ENCODE measurements at regions not wholly inside any gene's neighbourhood (a gene's known extent, or its start where the extent isn't known, plus 50 kb on each side); places are given as distances from the start of the nearest gene placed in this dataset.

DNA sequence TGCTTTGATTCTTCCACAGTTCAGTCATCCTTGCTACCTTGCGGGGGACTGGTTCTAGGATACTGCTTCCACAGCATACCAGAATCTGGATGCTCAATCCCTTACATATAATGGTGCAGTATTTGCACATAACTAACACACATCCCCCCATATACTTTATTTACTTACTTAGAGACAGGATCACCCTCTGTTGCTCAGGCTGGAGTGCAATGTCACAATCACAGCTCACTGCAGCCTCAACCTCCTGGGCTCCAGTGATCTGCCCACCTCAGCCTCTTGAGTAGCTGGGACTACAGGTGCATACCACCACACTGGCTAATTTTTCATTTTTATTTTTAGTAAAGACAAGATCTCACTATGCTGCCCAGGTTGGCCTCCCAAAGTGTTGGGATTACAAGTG, 112.2 kb downstream of the GOSR1 start:
- no peak for TF ChIP-seq CTCF (IDR thresholded peaks at IDR 0.05)
- H3K4me3 ChIP-seq: no peak overlapping the region
- ATAC-seq (no peak), DNase-seq (no peak)
- no peaks in the 10 kb centered on the region for H3K4me1 ChIP-seq (ENCODE audit: low read depth)
- intact Hi-C loops (cut with DNase I, micrococcal nuclease): no loop called here
- no peaks in the 10 kb centered on the region for H3K9me3 ChIP-seq
- no peaks in the 10 kb centered on the region for H3K36me3 ChIP-seq (ENCODE audit: low read depth)

GRCh38 chr17:30588798-30589247, 111.6 kb downstream of the GOSR1 start:
- Histone ChIP-seq H3K4me1 (ENCODE audit: low read depth) (no peaks in the 10 kb centered on the region), H3K9me3 (no peaks in the 10 kb centered on the region), H3K36me3 (ENCODE audit: low read depth) (no peaks in the 10 kb centered on the region), H3K4me3 (no peak overlapping the region)
- DNase-seq: no peak
- TF ChIP-seq CTCF (IDR thresholded peaks at IDR 0.05): no peak
- no peak for ATAC-seq
- intact Hi-C loops (cut with DNase I, micrococcal nuclease): no loop called here

- no peak for TF ChIP-seq CTCF (IDR thresholded peaks at IDR 0.05)
- peak; percentile 49 for ATAC-seq
Observed at GRCh38 chr17:30586818-30587595, 109.8 kb downstream of the GOSR1 start.

GRCh38 chr17:30584810-30585209, 107.6 kb downstream of the GOSR1 start:
- H3K4me3 ChIP-seq: no peak overlapping the region
- H3K4me1 ChIP-seq (ENCODE audit: low read depth): no peaks in the 10 kb centered on the region
- TF ChIP-seq CTCF (IDR thresholded peaks at IDR 0.05): no peak
- no peaks in the 10 kb centered on the region for H3K36me3 ChIP-seq (ENCODE audit: low read depth)
- no peak for DNase-seq
- no peak for ATAC-seq
- intact Hi-C loops (cut with DNase I, micrococcal nuclease): no loop called here
- no peaks in the 10 kb centered on the region for H3K9me3 ChIP-seq

More at GRCh38 chr17:30586818-30587595, 109.8 kb downstream of the GOSR1 start:
- H3K4me3 ChIP-seq: no peak overlapping the region
- no peaks in the 10 kb centered on the region for H3K9me3 ChIP-seq
- no peaks in the 10 kb centered on the region for H3K36me3 ChIP-seq (ENCODE audit: low read depth)
- no peak for DNase-seq
- H3K4me1 ChIP-seq (ENCODE audit: low read depth): no peaks in the 10 kb centered on the region
- intact Hi-C loops (cut with DNase I, micrococcal nuclease): no loop called here

- DNase-seq: no peak
- Histone ChIP-seq H3K9me3 (no peaks in the 10 kb centered on the region), H3K36me3 (ENCODE audit: low read depth) (no peaks in the 10 kb centered on the region), H3K4me1 (ENCODE audit: low read depth) (no peaks in the 10 kb centered on the region), H3K4me3 (no peak overlapping the region)
- ATAC-seq: no peak
- no peak for TF ChIP-seq CTCF (IDR thresholded peaks at IDR 0.05)
- intact Hi-C loops (cut with DNase I, micrococcal nuclease): no loop called here
Observed at GRCh38 chr17:30580916-30581315, 103.7 kb downstream of the GOSR1 start.
